CD4-positive, alpha-beta T cell treated with Interleukin-4 for 4 hours (primary cell): ENCODE measurements at regions not wholly inside any gene's neighbourhood (a gene's known extent, or its start where the extent isn't known, plus 50 kb on each side); places are given as distances from the start of the nearest gene placed in this dataset.
"Not testable (repeated sequence)": the region's sequence is repeated elsewhere in the genome, so short reads cannot be mapped to it uniquely, and the experiment has no call there.

Experiments used
- DNase-seq: peaks from one replicate; pipeline ENCODE4 v3.0.0-alpha.2; 2020

DNA sequence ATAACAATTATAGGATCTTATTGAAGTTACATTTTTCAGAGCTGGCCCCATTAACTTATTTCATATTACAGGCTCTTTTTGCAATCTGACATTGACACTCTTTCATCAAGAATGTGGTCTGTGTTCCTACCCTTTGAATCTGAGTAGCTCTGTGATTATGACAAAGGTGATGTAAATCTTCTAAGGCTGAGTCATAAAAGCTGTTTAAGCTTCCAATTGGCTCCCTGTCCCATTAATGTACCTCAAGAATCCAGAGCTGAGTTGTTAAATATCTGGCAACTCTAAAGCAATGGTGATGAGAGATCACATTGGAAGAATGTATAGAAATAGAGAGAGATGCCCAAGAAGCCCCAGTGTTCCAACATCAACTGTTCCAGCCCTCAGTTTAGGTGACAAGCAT lies 178.5 kb upstream of the DEPDC1 start:
- no peak for DNase-seq

DNA sequence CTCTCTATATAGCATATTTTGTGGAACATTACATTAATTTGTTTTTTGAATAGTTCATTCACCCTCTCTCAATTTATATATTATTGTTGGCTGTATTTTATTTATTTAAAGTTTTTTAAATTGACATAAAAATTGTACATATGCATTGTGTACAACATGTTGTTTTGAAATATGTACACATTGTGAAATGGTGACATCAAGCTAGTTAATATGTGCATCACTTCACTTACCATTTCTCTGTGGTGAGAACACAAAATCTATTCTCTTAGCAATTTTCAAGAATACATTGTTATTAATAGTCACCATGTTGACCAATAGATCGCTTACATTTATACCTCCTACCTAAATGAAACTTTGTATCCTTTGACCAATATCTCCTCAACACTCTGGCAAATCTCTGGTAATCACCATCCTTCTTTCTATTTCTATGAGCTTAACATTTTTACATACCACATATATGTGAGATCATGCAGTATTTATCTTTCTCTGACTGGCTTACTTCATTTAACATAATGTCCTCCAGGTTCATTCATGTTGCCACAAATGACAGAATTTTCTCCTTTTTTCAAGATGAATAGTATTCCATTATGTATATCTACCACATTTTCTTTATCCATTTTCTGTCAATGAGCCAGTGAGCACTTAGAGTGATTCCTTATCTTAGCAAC lies 180.9 kb upstream of the DEPDC1 start:
- DNase-seq: no peak

DNA sequence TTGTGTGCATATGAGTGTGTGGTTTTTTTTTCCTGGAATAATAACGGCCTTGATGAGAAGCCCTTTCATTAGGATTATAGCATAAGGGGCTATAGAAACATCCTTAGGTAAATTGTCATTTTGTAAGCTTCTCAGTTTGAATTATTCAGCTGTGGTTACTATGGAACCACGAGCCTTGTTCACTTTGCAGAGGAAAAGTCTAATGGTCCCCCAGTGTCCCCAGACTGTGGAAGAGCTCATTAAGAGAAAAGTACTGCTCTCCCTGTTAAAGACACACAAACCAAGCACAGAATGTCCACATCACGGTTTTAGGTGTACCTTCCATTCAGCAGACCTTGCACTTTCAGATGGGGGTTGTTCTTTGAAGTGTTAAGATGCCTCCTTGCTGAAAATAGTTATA lies 199.3 kb upstream of the DEPDC1 start:
- DNase-seq: no peak

DNA sequence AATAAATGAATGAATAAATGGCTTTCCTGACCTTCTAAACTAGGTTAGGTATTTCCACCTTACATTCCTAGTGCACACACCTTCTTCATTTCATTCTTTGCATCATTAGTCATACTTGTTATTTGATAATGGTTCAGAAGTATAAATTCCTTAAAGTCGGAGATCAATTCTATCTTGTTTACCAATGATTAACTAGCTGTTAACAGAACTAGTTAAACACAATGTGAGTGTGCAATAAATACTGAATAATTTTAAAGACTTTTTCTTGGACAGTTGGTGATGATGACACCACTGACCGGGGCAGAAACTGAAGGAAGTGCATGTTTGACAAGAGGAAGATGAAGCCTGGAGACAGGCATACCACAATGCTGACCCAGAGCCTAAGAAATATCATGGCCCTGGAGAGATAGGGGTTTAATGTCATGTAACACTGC lies 207.1 kb upstream of the DEPDC1 start:
- DNase-seq: no peak

DNA sequence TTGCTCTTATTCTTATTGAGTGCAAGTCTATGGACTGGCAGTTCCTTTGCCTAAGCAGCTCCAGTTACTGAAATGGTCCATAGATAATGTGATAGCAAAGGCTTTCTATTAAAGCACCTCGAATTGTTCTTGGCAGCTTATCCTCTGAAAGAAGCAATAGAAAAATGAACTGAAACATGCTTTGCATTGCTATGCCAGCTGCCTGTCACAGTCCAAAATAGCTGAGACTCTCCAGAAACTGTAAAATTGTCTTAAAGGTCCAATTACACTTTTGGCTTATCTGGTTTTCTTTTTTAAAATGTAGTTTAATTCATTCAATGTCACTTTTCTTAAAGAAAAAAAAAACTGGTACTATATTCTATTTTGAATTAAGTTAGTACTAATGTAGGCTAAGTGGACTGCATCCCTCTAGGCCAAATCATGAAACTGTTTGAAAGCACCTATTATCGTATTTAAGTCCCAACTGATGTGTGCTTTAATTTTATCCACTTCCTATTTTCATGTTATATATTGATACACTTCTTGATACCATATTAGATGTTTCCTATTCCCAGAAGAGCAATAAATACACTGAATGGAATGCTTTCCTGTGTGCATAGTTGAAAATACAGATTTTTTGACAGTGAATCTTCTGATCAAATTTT lies 208.0 kb upstream of the DEPDC1 start:
- DNase-seq: no peak

DNA sequence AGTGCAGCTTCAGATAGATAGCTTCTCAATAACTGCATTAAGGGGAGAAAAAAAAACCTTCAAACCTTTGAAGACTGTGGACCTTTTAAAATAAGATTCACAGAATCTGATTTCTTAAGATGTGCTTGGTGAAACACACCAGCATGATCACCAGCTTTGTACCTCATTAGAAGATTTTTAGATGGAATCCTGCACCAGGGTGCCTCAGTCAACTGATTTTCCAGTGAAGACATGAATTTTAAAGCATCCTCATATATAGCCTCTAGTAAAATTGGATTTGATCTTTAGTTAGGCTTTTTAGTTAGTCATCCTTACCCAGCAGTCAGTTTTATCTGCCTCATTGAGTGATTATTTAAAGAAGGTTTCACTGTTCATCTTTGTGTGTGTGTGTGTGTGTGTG lies 208.6 kb upstream of the DEPDC1 start:
- no peak for DNase-seq

DNA sequence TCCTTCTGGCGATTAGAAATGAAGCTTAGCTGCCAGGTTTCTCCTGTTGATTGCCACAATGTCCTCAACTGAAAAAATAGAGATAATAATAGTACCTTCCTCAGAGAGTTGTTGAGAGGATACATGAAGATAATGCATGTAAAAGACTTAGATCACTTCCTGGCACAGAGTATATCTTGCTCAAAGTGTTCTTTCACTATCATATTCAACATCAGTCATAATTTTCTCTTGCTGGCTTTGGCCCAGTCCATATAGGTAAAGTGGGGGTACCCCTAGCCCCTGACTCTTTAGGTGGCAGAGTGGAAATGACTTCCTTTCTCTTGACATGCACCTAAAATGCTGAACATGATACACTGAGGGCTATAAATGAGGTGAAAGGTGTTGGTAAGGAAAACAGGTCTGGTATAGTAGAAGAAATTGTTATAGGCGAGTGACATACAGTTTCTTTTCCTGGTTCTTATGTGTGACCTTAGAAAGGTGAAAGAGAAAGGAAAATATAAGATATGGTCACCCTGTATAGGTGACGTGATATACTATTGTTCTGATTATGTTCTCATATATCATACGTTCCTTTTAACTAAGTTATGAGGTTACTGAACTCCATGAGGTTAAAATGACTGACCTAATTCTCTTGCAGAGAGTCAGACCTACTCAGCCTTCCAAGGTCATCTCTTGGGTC lies 209.9 kb upstream of the DEPDC1 start:
- DNase-seq: no peak

DNA sequence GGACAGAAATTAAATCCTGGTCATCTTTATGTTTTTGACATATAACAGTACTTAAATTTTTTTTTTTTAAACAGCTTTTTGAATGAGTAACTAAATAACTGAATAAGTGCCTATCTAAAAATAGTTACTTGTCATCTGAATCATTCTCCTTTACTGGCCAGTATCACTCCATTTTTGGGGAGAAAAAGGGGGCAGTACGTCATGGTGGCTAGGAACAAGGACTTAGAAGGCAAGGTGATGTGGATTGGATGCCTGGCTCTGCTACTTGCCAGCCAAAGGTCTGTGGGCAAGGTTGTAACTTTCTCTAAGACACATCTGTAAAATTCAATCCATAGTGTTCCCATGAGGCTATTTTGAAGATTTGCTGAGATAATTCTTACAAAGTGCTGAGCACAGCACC lies 220.4 kb upstream of the DEPDC1 start:
- no peak for DNase-seq

DNA sequence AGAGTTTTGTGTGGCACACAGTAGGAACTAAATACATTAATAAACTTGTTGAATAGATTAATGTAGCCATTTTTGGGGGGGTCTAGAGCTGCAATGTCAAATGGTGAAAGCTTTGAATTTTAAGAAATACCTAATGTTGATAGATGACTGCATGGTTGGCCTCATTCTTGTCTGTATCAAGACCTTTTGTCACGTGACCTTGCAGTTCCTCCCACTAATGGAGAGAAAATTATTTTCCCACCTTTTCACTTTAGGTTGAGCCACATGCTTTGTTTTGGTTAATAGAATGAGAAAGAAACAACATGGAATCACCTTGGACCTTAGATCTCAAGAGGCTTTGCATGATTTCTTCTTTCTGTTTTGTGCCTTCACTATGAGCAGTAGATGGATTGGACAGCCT lies 223.6 kb upstream of the DEPDC1 start:
- DNase-seq: no peak

DNA sequence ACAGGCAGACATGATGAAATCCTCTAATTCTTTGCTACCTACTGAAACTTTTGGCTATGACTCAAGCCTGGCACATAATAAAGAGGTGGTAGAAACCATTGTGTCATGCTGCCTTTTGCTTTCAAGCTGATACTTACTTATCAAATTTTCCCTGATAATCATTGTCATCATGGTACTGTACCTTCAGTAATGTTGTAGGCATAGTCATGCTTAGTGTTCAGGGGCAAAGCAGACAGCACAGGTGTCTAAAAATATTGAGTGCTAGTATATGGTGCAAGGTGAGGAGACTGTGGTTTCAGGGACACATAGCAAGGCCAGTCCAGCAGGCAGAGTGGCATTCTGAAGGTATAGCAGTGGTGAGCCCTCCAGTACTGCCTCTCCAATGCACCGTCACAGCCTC lies 226.9 kb upstream of the DEPDC1 start:
- DNase-seq: no peak

DNA sequence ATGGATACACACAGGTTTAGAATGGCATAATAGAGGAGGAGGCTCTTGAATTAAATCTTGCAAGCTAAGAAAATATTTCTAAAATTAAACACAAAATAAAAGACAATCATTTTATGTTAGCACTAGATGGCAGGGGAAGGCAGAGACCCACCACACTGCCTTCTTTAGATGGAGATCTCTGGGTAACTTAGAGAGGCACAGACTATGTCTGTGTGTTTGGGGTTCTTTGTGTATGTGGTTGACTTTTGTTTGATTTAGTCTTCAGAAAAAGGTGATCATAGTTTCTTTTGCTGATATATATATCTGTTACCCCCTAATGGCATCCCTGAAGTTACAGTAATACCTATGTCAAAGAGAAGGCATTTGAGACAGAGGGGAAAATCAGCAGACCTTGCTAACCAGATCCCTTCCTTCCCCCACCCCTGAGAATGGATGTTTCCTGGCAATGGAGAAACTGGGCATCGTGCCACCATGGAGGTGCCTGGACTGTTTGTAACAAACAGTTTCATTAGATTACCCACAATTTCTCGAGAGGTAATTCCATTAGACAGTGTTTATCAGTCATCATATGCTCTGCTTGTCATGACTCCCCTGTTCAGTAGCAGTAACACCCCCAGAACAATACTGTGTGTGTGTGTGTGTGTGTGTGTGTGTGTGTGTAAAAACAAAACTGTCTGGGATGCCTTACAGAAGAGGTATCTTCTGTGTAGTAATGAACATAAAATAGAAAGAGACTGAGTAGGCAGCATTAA lies 228.3 kb upstream of the DEPDC1 start:
- DNase-seq: no peak

DNA sequence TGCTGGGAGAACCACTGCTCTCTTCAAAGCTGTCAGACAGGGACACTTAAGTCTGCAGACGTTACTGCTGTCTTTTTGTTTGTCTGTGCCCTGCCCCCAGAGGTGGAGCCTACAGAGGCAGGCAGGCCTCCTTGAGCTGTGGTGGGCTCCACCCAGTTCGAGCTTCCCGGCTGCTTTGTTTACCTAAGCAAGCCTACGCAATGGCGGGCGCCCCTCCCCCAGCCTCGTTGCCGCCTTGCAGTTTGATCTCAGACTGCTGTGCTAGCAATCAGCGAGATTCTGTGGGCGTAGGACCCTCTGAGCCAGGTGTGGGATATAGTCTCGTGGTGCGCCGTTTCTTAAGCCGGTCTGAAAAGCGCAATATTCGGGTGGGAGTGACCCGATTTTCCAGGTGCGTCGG lies 242.6 kb upstream of the DEPDC1 start:
- DNase-seq: not testable (repeated sequence)

DNA sequence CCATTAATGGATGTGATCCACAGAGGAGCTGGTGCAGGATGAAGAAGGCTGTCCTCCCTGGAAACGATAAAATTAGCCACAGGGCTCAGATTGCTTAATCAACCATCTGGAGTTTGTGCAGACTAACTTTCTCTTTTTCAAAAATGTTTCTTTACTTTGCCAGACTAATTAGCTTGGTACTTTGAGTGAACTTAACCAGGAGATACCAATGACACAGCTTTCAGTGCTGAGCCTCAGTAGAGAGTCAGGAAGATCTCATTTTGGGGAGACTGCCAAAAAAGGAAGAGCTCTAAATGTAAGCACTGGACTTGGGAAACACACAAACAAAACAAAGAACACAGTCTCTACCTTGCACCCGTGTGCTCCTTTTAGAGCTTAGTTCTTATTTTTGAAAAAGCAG lies 248.1 kb upstream of the DEPDC1 start:
- DNase-seq: no peak

DNA sequence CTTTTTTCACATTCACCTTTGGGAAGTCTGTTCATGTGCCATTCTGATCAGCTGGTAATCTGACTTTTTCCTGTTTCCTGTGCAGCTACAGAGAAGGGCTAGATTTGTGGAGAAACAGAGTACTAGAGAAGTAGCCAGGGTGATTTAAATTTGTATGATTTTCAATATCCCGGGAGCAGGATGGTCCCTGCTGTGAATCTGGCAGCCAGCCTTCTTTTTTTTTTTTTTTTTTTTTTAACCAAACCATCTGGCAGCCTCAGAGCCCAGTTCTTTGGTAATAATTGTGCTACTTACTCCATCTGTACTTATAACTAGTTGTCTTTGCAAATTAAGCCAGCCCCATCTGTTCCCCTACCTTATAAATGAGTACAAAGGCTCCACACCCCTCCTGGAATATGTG lies 248.6 kb upstream of the DEPDC1 start:
- DNase-seq: no peak

DNA sequence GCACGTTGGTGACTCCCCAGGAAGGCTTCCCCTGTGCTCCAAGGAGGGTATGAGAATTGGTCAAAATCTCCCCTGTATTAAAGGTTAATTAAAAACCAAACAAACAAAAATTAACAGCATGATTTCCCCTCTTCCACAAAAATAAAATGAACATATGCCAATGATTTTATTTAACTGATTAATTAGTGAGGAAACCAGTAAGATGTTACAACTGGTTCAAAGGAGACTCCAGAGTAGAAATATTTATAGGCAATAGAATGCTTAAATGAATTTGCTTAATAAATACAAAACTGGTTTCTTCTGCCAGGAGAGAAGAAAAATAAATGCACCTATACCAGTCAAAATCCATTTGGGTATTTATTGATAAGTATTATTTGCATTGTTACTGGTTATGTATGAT lies 249.5 kb upstream of the DEPDC1 start:
- no peak for DNase-seq

DNA sequence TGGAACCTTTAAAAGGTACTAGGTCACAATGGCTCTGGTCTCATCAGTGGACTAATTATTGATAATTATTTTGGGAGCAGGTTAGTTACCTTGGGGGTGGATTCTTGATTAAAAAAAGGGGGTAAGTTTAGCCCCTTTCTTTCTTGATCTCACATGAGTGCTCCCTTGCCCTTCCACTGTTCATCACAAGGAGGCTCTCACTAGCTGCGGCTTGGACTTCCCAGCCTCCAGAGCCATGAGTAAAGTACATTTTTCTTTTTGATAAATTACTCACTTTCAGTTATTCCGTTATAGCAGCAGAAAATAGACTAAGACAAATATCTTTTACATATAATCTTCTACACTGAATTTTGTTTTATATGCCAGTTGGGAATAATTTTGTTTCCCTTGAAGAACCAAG lies 254.8 kb upstream of the DEPDC1 start:
- no peak for DNase-seq

DNA sequence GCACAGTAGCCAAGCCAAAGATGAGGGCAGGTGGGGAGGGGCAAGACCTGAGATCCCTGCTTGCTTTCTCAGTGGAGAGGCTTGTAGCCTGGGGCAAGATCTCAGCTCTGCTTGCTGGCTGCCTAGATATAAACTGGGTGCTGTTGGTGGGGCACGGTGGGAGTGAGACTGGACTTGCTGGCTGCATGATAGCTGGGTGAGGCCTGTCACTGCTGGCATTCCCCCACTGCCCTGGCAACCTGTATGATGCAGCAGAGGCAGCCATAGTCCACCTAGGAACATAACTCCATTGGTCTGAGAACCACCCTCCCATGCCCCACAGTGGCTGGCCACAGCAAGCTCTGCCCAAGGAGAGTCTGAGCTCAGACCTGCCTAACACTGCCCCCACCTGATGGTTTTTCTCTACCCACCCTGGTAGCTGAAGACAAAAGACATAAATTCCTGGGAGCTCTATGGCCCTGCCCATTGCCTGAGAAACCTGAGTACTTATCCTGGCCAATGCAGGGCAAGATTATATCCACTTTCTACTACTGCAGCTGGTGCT lies 261.9 kb upstream of the DEPDC1 start:
- DNase-seq: no peak

DNA sequence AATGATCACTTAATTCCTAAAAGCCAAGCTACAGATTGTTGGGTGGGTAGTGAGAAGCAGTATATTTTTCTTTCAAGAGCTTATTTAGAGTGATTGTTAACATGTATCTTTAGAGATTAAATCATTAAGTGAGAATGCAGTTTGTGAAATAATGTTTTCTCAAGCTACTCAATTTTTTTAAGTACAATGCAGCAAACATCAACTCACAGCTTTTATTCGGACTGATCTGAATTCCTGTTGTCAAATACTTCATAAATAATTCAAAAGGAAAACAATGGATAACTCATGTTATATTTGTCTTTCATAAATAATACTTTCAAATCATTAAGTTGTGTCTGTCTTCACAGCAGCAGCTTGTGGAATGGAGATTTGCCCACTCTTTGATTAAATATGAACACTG lies 271.1 kb upstream of the DEPDC1 start:
- DNase-seq: no peak

DNA sequence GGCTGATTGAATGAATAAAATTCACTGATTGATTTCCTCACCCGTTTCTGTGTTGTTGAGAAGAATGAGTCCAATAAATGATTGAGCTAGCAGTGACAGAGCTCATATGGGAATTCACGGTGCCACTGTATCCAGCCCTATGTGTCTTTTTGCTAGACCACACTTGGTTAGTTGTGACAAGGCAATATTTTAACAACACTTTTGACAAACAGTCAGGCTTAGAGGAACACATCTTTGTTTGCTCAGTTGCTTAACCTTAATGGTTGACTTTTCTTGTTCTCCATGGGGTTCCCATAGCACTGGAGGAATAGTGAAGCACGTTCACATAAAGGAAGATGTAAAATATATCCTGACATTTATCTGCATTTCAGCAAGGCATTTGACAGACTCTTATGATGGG lies 273.9 kb upstream of the DEPDC1 start:
- no peak for DNase-seq

DNA sequence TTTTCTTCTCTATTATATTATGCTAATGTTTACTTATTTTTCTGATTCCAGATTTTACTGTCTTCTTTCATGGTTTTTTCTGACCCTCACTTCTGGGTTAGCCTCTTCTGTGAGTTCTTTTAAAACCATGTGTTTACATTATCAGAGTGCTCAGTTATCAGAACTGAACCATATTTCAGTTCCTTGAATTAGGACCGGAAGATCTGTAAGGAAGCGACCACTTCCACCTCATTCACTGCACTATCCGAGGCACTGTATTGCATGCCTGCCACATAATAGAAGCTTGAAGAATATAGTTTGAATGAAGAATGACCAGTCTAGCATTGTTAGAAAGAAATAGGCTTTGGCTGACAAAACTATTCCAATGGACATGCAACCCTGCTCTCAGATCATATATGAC lies 281.0 kb upstream of the DEPDC1 start:
- DNase-seq: no peak

DNA sequence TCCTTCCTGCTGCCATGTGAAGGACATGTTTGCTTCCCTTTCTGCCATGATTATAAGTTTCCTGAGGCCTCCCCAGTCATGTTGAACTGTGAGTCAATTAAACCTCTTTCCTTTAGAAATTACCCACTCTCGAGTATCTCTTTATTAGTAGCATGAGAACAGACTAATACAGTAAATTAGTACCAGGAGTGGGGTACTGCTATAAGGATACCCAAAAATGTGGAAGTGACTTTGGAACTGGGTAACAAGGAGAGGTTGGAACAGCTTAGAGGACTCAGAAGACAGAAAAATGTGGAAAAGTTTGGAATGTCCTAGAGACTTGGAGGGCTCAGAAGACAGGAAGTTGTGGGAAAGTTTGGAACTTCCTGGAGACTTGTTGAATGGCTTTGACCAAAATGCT lies 283.0 kb upstream of the DEPDC1 start:
- DNase-seq: not testable (repeated sequence)

DNA sequence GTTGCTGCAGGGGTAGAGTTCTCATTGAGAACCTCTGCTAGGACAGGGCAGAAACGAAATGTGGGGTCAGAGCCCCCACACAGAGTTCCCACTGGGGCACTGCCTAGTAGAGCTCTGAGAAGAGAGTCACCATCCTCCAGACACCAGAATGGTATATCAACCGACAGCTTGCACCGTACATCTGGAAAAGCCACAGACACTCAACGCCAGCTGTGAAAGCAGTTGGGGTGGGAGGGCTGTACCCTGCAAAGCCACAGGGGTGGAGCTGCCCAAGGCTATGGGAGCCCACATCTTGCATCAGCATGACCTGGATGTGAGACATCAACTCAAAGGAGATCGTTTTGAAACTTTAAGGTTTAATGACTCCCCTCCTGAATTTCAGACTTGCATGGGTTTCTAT lies 284.0 kb upstream of the DEPDC1 start:
- no peak for DNase-seq

DNA sequence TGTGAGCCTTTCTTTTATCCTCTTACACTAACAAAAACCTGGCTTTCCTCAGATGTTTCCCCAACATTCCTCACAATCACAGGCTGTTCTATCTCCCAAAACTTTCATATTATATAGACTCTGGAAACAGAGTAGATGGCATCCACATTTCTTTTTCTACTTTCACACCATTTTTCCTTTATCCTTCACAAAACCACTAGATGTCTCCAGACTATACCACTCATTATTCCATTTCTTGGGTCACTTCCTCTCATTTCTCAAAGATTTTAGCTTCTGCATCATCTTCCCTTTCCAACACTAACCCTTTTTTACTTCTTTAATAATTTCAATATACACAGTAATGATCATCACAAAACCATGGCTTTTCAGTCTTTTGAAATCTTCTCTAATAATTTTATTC lies 286.0 kb upstream of the DEPDC1 start:
- DNase-seq: no peak

DNA sequence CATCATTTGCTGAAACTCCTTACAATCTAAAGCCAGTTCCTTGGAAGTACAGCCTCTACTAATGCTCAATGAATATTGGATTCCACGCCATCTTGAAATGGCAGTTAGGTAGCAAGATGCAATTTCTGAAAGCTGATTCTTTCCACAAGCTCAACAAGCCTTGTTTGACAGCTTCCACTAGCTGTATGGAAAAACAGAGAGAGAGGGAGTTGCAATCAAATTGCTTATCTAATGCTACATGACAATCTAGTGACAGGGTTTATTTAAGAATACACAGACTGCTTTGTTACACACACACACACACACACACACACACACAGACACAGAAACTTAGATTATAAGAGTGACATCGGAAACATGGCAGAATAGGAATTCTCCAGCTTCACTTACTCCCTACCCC lies 288.4 kb upstream of the DEPDC1 start:
- no peak for DNase-seq
